Kidney epithelial cell (primary cell): ENCODE measurements at regions not wholly inside any gene's neighbourhood (a gene's known extent, or its start where the extent isn't known, plus 50 kb on each side); places are given as distances from the start of the nearest gene placed in this dataset.

ENCODE experiments used
- DNase-seq: peaks from one replicate; pipeline ENCODE4 v3.0.0-alpha.2; 2010; ENCODE audit warnings: low read depth
- H3K27me3 ChIP-seq: 2 replicates; pipeline ENCODE4 v1.6.0; 2011; ENCODE audit warnings: low read length; ENCODE audit not compliant: control insufficient read depth, insufficient read depth
- H3K36me3 ChIP-seq: 2 replicates; pipeline ENCODE4 v1.5.1; 2011; ENCODE audit warnings: low read length; ENCODE audit not compliant: control insufficient read depth, insufficient read depth
- H3K4me3 ChIP-seq: 2 replicates; pipeline ENCODE4 v1.5.1; 2011; ENCODE audit warnings: low read depth, mild to moderate bottlenecking, control low read depth, low read length
- CTCF ChIP-seq: IDR thresholded peaks from 2 replicates; pipeline ENCODE4 v1.5.1; 2011; ENCODE audit warnings: mild to moderate bottlenecking, moderate library complexity, low read length, control low read depth, inconsistent platforms; ENCODE audit not compliant: insufficient read depth, poor library complexity, severe bottlenecking

- no peak for TF ChIP-seq CTCF
Observed at GRCh38 chr6:85961125-85961524, 318.4 kb upstream of the SYNCRIP start.

GRCh38 chr6:85948481-85948880 lies 305.8 kb upstream of the SYNCRIP start:
- DNase-seq = no peak
- no peaks in the 10 kb centered on the region for H3K36me3 ChIP-seq
- TF ChIP-seq CTCF = no peak
- H3K4me3 ChIP-seq = no peak overlapping the region
- H3K27me3 ChIP-seq = no peaks in the 10 kb centered on the region

More at GRCh38 chr6:85961125-85961524, 318.4 kb upstream of the SYNCRIP start:
- no peaks in the 10 kb centered on the region for H3K36me3 ChIP-seq
- no peaks in the 10 kb centered on the region for H3K27me3 ChIP-seq
- H3K4me3 ChIP-seq = no peak overlapping the region
- DNase-seq = no peak

GRCh38 chr6:85945459-85946185 lies 302.9 kb upstream of the SYNCRIP start:
- H3K4me3 ChIP-seq = no peak overlapping the region
- no peak for TF ChIP-seq CTCF
- H3K27me3 ChIP-seq = no peaks in the 10 kb centered on the region
- H3K36me3 ChIP-seq = no peaks in the 10 kb centered on the region
- DNase-seq = no peak

- no peak for DNase-seq
- H3K4me3 ChIP-seq = no peak overlapping the region
- no peak for TF ChIP-seq CTCF
- no peaks in the 10 kb centered on the region for H3K36me3 ChIP-seq
- H3K27me3 ChIP-seq = no peaks in the 10 kb centered on the region
Observed at GRCh38 chr6:85944776-85945175, 302.1 kb upstream of the SYNCRIP start.

GRCh38 chr6:85942844-85943243 lies 300.2 kb upstream of the SYNCRIP start:
- Histone ChIP-seq H3K4me3 (no peak overlapping the region), H3K36me3 (no peaks in the 10 kb centered on the region), H3K27me3 (no peaks in the 10 kb centered on the region)
- no peak for TF ChIP-seq CTCF
- DNase-seq = no peak

GRCh38 chr6:85936916-85937315 lies 294.2 kb upstream of the SYNCRIP start:
- Histone ChIP-seq H3K4me3 (no peak overlapping the region), H3K36me3 (no peaks in the 10 kb centered on the region), H3K27me3 (no peaks in the 10 kb centered on the region)
- TF ChIP-seq CTCF = no peak
- DNase-seq = no peak
